GM19395 (cell line): ENCODE measurements at regions not wholly inside any gene's neighbourhood (a gene's known extent, or its start where the extent isn't known, plus 50 kb on each side); places are given as distances from the start of the nearest gene placed in this dataset.

Source experiments
- ATAC-seq: cut with Tn5 transposase; IDR thresholded peaks from one replicate; pipeline ENCODE4 v1.9.1; 2021; ENCODE audit warnings: mild to moderate bottlenecking, moderate library complexity; ENCODE audit not compliant: unreplicated experiment

DNA sequence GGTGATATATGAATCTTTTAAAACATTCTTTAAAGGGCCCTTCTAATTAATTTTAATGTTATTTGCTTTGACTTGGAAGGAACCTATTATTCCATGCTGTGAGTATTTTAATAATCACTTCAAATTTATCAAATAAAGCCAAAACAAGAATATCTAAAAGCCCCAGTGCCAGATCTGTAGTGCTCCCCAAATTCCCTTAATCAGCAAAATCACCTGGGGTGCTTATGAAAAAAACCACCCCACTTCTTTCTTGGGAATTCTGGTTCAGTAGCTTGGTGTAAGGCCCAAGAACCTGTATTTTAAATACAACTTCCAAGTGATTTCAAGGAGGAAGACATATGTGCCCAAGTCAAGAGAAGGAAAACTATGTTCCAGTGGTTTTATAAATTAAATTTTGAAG is 202.4 kb upstream of the OSR1 start:
- no peak for ATAC-seq

DNA sequence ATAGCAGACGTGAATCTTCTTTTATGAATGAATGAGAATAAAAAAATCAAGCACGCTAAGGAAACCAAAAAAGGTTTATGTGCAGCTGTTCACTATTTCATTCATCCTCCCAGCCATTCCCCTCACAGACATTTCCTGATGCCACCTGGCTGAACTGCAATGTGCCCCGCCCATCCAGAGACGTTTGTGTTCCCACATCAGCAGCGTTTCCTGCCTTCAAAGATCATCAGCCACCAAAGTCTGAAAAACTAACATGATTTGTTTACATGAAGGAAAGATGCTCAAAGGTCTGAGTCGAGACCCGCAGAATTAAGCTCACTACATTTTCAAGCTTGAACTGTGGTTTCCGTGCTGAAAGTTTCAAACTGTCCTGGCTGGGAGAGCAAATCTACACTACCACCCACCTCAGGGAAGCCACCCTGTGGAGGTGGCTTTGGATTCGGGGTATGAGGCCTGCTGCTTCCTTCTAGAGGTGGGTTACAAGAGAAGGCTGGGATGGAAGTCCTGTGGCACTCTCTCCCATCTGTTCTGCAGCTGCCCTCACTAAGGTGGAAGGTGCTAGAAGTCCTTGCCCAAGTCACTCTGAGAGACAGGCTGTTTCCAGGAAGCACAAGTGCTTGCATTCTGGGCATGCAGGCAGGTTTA is 201.3 kb upstream of the OSR1 start:
- no peak for ATAC-seq

DNA sequence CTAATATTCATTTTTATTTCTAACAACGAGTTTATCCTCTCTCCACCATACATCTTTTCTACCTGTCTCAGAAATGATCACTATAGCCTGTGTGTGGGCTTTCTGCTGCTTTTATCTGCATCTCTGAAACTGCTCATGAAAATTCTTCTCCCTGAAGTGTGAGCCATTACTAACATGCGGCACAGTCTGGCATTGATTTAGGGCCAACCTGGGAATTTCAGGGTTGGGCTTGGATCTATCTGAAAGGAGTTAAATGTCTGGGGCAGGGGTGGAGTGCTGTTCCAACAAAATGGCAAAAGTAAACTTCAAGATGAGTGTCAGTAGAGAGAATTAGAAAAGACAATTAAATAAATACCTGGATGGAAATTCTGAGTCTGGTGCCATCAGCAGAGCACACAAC is 198.2 kb upstream of the OSR1 start:
- no peak for ATAC-seq

DNA sequence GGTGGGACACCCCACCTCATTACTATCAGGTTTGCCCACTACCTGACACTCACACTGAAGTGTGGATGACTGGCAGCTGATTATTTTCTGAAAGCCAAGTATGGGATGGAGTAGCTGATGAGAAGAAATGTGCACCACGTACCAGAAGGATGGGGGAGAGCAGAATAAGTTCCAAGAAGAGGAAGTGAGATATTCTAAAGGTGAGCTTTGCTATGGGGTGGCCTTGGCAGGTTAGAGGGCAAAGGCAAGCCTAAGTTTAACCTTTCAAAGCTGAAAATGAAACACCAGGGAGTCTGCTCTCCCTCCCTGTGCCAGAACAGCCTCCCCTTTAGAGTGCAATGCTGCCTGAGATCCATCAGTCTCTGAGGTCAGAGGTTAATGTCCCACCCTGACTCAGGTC is 196.1 kb upstream of the OSR1 start:
- peak; percentile 80 for ATAC-seq

DNA sequence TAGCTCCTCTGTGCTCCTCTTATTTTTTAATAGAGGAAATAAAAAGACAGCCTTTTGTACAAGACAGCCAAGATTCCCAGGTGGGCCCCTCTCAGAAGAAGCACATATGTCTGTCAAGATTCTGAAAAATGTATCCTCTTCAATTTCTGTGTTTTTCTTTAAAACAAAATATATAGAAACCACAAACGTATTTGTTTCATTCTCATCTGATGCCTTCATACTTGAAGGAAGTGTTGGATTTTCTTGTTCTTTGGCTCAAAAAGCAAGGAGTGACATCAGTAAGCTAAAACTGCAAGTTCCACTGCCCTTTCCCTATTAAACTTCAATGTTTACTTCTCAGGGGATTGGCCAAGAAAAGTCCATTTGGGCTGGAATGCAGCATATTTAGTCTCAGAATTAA is 193.8 kb upstream of the OSR1 start:
- ATAC-seq = no peak

DNA sequence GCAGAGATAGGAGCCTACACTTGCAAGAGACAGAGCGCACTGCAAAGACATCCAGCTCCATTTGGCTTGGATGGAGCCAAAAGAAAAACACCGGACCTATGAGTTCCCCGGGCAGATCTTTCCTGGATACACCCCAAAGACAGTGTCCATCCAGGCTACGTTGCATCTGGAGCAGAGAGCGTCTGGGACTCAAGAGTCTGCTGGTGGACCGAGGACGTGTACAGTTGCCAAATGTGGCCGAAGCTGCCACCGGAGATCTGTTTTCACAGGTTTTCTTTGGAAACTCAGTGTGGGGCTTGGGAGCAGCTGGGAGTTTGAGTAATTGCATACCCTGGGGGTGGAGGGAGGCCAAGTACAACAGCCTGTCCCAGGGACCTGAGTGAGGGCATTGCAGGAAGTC is 192.3 kb upstream of the OSR1 start:
- no peak for ATAC-seq

DNA sequence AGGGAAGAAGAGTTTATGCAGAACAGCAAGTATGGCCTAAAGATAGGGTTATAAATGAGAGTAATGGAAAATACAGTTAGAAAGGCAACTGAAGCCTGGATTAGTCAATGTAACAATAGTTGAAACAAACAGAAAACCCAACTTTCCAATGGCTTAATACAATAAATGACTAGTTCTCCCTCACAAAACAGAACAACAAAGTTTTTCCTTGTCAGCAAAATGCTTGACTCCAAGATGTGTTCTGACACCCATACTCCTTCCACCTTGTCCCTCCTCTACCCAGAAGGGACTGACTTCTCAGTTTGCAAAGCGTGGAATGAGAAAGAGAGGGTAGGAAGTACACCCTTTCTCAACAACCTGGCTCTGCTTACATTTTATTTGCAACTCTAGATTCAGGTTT is 191.4 kb upstream of the OSR1 start:
- ATAC-seq = no peak

DNA sequence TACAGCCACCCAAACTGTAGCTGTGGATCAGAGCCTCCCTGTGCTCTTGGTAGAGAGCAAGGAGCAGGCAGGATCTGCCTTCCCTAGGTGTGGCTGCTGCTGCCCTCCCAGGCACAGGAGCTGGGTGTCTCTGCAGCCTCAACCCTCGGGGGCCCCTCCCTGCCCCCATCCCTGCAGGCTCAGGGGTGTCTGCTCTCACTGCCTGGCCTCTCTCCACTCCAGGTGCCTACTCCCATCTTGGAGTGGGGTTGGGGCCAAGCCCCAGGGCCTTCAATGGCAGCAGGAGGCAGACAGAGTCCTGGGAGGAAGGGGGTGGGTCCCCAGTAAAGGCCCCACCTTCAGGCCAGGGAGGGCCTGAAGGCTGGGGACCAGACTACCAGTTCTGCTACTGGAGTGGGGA is 189.7 kb upstream of the OSR1 start:
- no peak for ATAC-seq

DNA sequence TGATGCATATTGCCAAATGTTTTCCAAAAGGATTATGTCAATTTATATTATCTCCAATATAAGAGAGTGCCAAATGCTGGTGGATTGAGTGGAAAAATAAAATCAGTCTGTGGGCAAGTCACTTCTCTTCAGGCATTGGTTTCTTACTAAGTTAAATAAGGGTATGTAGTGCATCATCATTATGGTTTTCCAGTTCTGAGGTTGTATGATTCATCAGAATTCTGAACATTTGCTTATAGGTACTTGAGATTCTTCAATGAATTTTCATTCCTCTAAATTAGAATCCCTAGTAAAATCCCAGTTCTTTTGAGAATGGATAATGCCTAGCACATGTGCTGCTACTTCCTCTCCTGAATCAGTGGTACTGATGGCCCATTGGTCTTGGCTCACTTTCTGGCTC is 188.9 kb upstream of the OSR1 start:
- no peak for ATAC-seq

DNA sequence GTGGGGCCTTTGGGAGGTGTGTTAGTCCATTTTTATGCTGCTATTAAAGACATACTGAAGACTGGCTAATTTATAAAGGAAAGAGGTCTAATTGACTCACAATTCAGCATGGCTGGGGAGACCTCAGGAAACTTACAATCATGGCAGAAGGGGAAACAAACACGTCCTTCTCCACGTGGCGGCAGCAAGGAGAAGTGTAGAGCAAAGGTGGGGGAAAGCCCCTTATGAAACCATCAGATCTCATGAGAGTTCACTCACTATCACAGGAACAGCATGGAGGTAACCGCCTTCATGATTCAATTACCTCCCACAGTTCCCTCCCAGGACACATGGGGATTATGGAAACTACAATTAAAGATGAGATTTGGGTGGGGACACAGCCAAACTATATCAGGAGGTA is 187.1 kb upstream of the OSR1 start:
- no peak for ATAC-seq

DNA sequence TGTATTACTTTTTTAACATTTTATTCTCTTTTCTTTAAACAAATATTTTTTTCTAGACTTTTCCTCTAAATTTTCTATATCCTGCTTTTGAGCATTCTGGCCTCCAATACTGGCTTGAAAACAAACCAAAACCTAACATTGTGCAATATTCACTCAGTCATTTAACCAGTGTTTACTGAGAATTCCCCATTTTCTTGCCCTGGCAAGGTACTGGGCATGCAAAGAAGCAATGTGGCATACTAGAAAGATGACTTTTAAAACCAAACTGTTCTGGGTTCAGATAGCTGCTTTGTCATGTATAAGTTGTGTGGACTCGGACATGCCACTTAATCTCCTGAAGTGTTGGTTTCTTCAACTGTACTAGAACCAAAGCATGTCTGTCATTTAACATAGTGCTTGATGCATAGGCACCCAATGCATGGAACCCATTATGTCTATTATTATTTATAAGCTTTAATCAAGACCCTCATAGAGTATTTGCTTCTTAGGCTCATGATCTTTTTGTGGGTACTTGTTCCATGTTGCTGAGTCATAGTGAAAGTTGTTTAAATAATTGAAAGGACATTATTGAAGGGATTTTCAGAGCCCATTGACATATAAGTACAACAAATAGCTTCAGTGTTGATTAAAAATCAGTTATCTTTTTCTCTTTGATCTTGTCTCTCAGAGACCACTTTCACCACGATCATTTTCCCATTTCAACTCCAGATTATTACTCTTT is 185.4 kb upstream of the OSR1 start:
- ATAC-seq = no peak

DNA sequence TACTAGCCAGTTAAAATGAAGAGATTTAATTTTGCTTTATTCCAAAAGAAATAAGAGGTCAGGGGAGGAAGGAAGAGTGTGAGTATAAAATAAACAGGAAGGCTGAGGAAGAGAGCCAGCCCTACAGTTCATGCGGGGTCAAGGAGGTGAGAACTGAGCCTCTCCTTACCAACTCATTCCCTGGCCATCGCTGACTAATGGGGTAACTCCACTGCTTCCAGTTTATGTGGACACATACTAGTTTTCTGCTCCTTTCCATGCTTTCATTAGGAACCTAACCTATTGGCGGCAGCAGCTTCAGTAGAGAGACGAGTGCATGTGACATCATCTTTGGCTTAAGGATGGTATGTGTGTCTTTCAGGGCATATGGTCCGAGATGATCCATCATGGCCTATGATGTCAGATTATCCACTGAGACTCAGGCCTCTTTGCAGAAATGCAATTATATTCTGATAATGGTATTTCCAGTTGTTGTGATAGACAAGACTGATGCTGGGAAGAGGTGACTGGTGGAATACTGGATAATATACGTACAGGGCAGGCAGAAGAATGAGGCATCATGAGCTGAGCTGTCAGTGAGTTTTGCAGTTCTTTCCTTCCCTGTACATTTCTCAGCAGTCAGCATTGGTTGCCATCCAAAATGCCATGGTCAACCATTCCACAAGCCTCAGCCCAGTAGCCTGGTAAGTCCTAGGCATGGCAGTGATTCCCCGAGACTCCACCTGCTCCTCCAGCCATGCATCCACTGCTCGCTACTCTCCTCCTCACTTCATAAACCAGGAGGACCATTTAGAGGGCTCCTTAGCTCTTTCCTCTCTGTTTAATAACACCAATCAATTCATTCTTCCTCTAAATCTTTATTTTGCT is 184.6 kb upstream of the OSR1 start:
- no peak for ATAC-seq

DNA sequence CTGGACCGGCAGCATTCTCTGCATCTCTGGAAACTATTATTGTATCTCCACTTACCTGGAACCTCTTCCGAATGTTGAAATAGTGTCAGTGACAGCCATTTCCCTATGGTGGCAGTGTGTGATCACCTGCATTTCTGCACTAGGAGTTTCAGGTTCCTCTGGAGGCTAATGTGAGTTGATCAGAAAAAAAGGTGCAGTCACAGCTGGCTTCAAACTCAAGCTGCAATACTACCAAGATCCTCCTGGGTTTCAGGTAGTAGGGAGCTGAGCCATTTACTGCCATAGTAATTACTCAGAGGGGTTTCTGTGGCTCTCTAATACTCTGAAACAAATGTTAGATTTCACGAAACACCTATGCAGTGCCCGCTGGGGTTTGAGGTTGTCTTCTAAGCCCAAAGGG is 183.5 kb upstream of the OSR1 start:
- peak; percentile 48 for ATAC-seq

DNA sequence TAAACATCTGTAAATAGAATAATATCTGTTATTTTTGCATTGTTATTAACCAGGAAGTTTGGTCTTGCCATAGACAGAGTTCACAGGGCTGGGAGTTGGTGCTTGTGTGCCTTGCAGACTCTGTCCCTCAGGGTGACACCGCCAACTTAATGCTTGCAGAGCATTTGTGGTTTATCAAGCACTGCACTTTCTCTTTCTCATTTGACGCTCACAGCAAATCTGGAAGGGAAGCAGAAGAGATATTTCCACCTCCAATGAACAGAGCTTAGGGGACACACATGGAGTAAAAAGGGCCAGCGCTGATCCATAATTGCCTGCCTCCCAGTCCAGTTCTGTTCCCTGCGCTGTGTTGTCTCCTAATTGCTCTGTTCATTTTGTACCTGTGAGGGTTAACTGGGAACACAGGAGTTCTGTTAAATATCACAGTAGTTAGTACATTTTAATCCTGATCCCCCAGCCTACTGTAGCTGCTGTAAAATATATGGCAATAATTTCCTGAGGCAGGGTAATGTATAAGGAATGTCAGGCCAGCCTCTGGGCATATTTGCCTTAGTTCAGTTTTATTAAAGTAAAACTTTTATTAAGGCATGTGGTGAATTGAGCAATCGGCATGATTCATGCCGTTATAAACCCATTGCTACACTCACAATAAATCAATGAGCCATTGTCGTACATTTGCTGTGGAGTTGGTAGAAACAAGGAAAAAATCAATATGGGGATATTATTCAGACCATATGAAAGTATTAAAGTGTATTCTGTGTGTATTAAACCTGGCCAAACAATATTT is 182.5 kb upstream of the OSR1 start:
- ATAC-seq = no peak

DNA sequence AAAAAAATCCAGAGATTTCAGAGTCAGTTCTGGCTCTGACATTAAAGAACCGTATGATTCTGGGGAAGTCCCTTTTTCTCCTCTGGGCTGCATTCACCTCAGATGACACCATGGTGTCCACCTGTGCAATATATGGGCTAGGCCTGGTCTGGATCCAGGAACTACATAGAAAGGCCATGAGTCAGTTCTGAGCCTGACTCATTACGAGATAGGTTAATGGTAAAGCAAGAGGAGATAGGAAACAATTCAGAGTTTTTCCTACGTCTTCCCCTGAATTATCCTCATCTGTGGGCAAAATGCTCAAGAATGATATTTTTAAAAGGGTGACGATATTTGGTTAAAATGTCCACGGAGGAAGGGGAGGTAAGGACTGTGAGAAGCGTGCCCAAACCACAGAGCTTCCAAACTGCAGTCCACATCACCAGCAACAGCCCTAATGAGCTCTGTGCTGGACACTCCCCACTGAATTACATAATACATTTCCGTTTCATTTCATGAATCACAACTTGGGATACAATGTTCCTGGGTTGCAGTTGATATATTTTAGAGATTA is 180.1 kb upstream of the OSR1 start:
- ATAC-seq = no peak

DNA sequence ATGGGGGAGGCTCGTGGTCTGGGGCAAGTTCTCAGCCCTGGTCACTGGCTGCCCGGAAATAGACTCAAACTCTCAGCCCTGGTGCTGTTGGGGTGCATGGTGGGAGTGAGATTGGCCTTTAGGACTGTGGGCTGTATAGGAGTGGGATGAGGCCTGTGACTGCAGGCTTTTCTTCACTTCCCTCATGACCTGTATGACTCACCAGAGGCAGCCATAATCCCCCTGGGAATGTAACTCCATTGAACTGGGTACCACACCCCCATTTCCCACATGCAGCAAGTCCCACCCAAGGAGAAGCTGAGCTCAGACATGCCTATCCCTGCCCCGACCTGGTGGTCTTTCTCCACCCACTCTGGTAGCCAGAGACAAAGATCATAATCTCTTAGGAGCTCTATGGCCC is 177.7 kb upstream of the OSR1 start:
- no peak for ATAC-seq

DNA sequence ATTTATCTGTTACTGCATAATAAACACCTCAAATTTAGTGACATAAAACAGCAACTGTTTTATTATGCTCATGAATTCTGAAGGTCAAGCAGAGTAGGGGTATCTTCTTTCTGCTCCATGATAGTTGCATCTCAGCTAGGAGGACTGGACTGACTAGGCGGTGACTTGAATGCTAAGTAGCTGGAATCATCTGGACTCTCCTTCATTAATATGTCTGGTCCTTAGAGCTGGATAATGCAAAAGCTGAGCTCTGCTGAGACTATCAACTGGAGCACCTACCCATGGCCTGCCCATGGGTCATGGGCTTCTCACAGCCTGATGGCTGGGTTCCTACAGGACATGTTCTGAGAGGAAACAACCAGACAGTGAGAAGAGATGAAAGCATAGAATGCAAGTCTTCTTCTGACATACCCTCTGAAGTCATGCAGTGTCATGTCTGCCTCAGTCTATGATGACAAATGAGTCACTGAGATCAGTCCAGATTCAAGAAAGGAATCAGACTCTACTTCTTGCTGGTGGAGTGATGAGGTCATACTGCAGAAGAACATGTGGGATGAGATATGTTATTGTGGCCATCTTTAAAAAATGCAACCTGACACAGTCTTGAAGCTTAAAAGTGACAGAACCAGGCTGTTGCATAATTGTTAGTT is 174.2 kb upstream of the OSR1 start:
- ATAC-seq = no peak

DNA sequence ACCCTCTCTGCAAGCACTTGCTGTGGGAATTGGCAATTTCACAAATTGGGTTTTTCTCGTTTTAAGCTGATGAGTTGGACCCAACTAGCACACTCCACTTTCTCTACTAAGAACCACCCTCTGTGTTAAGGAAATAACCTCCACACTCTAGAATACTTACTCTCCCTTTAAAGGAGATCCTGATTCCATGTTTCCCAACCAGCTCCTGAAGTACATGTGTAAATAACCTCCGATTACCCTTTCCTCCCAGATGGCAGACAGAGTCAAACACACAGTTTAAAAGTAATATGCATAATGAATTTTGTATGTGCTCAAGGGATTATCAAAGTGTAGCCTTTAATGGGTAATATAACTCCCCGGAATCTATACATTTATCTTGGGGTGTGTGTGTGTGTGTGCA is 171.3 kb upstream of the OSR1 start:
- ATAC-seq = no peak

DNA sequence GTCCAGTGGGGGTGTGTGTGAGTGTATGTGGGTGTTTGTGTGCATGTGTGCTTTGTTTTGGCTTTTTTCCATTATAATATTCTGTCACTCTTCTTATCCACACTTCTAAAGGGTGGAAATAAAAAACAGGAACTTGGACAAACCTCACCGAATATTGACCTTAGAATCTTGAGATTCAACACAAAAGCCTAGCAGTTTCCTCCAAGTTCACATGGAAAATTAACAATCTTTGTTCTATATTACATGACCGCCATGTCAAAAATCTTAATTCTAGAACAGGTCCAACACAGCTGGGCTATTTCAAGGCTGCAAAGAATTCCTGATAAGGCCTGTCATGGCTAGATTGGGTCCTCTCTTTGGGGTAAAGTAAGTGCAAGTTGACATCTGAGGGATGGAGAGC is 169.3 kb upstream of the OSR1 start:
- no peak for ATAC-seq

DNA sequence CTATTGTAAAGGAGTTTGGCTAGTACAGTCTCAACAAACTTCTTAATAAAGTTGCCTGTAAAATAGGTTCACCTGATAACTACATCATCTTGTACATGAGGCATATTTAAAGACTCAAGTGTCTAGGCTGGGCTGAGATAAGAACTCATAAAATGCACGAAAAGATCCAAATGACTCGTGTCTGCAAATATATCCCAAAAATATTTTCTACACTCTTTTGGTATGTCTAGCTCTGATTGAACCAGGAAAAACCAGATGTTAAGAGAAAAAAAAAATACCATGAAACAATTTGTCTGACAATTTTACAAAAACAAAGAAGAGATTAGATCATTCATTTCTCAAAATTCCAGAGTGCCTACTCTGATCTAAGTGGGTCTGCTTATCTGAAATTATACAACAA is 166.9 kb upstream of the OSR1 start:
- ATAC-seq = no peak
